Ovary (tissue), 3 donors: ENCODE measurements at regions not wholly inside any gene's neighbourhood (a gene's known extent, or its start where the extent isn't known, plus 50 kb on each side); places are given as distances from the start of the nearest gene placed in this dataset.

ENCODE experiments used
- CTCF ChIP-seq, 3 donors: fragments of 450-650 bp in 2 of 3; fragments of 200-600 bp in 1 of 3; IDR thresholded peaks; one replicate each; pipeline versions ENCODE4 v1.5.1 to v1.8.0; 2016 to 2022; ENCODE audit warnings: antibody characterized with exemption in 3 of 3, mild to moderate bottlenecking in 1 of 3
- POLR2A ChIP-seq: fragments of 450-650 bp; IDR thresholded peaks from one replicate; pipeline ENCODE4 v1.6.1; 2017; ENCODE audit warnings: antibody characterized with exemption, mild to moderate bottlenecking, moderate library complexity
- donor health status: DM: no; HTN: no; CAD: no.

- TF ChIP-seq POLR2A, result no peak
- TF ChIP-seq CTCF (IDR thresholded peaks at IDR 0.05), result no peak
Observed at GRCh38 chr6:44004136-44004535, 123.1 kb downstream of the MRPL14 start.
